ENCODE measurements at regions not wholly inside any gene's neighbourhood (a gene's known extent, or its start where the extent isn't known, plus 50 kb on each side); places are given as distances from the start of the nearest gene placed in this dataset.
"Not testable (repeated sequence)": the region's sequence is repeated elsewhere in the genome, so short reads cannot be mapped to it uniquely, and the experiment has no call there.

DNA sequence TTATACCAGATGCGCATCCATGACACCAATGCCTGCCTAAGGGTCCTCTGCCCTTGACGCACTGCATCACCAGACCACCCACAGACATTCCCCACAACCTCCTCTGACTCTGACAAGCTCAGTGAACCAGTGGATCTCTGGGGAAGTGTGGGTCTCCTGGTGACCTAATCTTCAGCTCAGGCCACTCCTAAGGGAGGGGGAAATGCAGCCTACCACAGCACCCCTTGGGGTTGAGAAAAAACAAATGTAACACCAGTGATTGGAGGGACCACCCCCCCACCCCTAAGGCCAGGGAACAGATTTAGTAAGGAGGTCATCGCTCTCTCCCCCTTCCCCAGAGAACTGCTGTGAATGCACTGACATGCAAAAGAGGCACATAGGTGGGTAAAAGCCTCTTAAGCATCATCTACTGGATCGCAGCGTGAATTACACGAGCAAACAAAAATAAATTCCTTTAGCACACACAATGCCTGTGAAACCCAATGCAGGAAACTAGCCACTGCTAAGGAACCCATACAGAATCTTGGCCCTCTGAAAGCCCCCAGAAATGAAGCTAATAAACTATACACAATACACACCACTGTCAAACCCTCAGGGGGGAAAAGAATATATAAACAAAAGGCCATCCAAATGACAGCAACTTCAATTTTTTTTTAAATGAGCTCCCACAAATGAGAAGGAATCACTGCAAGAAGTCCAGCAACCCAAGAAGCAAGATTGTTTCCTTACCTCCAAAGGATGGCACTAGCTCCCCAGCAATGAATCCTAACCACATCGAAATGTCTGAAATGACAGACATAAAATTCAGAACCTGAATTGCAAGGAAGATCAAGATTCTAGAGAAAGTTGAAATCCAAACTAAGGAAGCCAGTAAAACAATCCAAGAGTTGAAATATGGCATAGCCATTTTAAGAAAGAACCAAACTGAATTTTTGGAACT is 513.7 kb upstream of the PTGER4 start:
- DNase-seq (ENCODE audit: low read depth in 4 of 4, low spot score in 3 of 4) = no peak

DNA sequence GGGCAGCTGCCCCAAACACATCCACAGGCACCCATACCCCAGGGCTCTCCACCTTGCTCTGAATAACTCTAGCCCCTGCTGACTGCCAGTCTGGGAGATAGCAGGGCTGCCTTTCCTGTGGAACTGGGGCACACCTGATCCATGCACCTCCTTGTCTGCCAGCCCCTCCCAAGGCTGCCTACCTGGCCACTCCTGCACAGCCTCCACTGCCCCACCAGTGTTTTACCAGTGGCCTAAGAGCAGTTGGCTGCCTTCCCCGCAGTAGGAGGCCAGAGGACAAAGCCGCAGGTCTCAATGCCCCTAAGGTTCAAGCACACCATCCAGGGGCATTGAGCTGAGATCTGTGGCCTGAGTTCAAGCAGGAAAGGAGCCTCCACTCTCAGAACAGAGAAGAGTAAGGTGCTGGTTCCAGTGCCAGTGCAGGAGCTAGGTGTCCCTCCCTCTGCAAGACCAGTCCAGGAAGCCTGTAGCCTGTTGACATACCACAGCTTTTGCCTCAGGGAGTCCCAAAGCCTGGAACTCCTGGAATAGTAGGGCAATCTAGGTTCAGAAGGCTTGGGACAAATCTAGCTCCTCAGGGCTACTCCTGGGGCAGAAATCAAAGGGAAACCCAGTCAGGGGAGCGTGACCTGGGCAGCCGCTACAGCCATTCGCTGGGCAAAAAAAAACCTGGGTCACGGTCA is 514.5 kb upstream of the PTGER4 start:
- no peak for DNase-seq (ENCODE audit: low read depth in 4 of 4, low spot score in 3 of 4)

DNA sequence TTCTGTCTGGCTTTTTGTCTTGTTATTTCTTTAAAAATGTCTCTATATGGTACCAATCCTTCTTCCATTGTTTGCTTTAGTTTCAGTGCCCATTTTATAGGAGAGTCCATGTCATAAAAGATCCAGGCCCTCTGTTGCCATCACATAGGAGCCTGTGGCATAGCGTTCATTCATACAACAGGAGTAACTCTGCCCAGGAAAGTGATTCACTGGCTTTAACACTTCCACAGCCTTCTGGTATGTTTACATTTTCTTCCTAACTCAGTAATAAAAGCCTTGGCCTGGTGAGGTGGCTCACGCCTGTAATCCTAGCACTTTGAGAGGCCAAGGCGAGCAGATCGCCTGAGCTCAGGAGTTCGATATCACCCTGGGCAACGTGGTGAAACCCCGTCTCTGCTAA is 519.3 kb upstream of the PTGER4 start:
- no peak for DNase-seq (ENCODE audit: low read depth in 4 of 4, low spot score in 3 of 4)

DNA sequence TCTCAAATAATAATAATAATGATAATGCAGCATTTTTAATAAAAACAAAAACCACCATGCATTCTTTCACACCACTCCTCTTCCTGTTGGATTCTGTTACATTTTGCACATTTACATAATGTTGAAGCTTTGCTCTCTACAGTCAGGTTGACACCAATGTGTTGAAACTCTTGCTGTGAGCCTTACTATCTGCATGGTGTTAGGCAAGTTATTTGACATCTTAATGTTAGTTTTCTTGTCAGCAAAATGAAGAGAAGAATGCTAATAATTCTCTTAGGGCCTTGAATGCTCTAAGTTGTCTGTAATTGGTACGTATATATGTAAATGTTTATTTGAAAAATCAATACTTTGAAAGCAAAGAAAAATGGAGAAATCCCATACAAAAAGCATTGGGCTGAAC is 525.5 kb upstream of the PTGER4 start:
- DNase-seq (ENCODE audit: low read depth in 4 of 4, low spot score in 3 of 4) = no peak

DNA sequence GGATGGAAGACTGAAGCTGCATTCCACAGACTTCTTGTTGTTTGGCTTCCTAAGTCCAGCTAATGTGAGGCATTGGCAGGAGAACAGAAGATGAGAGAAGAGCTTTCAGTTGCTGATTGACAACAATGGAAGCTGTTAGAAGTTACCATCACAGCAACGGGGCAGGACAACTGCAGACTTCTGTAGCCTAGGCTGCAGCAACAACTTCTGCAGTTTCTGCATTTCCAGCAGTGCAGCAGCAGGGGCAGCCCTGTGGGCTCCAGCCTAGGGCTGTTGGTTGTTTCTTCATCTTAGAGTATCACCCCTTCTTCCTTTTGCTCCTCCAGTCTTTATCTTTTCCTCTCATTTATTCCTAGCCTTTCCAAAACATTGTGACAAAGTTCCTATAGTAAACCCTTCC is 528.8 kb upstream of the PTGER4 start:
- DNase-seq (ENCODE audit: low read depth in 4 of 4, low spot score in 3 of 4) = no peak

DNA sequence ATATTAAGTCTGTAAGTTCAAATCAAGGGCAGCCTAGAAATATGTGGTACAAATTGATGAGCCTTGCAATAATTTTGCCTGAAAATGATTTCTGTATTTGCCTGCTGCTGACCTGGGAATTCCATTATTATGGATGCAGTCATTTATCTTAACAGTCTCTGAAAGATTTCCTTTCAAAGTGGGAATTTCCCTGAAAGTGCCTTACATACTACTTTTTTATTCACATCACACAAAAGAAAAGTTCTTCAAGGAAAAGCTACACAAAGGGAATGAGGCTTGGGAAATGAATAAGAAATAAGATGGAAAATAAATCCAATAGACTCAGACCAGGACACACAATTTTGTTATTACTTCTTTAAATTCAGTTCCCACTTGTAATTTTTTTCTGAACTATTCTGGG is 537.8 kb upstream of the PTGER4 start:
- DNase-seq (ENCODE audit: low read depth in 4 of 4, low spot score in 3 of 4) = no peak

DNA sequence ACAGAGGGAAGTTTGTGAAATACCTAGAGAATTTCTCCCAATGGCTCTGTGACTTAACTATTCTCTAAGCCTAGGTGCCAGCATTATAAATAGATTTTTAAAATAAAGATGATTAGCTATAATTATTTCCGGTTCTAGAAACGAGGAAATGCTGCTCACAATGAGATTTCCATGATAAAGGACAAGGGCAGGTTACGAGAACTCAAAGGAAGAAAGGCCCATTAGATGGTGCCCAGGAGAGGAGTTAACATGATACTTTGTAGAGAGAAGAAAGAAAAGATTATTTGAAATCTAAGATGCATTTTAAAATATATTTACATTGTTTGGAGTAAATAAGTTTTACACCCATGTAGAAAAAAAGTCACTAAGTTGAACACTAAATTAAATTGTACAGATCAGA is 538.3 kb upstream of the PTGER4 start:
- no peak for DNase-seq (ENCODE audit: low read depth in 4 of 4, low spot score in 3 of 4)

DNA sequence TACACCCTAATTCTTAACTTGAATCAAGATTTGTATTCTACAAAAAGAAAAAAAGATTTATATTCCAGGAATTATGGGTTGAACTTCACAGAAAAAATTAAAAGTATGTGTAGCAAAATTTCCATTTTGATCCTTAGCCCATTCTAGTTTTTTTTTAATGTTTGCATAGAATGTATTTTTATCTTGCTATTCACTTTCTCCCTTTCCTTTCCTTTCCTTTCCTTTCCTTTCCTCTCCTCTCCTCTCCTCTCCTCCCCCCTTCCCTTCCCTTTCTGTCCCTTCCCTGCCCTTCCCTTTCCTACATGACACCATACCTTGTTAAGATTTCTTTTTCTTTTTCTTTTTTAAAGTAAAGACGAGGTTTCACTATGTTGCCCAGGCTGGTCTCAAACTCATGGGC is 542.5 kb upstream of the PTGER4 start:
- no peak for DNase-seq (ENCODE audit: low read depth in 4 of 4, low spot score in 3 of 4)

DNA sequence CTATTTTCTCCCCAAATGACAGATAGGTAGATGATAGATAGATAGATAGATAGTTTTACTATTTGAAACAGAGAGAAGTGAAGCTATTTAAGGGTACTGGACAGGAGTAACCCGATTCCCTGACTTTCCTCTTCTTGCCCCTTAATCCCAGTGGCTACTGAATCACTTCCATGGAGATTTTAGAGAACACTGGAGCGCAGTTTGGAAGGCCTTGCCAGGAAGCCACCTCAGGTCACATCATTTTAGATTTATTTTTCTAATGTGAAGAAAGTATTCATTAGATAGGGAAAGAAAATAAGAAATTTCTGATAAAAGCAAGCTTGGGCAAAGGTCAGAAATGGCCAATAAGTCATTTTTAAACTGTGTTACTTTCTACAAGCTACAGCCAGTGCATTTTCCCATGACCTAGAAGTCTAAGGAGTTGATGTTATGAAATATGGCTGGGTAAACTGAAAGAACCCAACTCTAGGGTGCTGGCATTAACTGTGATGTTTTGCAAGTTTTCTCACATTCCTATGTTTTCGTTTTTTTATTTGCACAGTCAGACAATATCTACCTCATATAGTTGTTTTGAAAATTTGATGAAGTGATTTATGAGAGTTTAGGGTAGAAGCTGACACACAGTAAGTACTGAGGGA is 544.7 kb upstream of the PTGER4 start:
- DNase-seq (ENCODE audit: low read depth in 4 of 4, low spot score in 3 of 4) = no peak

DNA sequence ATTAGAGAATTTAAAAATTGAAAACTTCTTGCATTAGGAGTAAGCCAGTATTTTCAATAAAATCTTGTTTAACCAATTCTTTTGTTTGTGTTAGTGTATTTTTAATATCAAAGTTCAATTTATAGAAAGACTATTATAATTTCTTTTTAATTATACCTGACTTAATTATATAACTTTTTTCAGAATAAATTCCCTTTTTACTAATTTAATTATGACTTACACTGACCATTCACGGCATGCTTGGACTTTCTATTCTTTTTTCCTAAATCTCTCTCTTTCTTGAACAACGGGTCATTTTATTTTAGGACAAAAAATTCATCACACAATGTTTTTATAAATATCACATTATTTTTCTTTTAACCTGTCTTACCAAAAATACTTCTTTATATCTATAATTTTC is 555.3 kb upstream of the PTGER4 start:
- no peak for DNase-seq (ENCODE audit: low read depth in 4 of 4, low spot score in 3 of 4)

DNA sequence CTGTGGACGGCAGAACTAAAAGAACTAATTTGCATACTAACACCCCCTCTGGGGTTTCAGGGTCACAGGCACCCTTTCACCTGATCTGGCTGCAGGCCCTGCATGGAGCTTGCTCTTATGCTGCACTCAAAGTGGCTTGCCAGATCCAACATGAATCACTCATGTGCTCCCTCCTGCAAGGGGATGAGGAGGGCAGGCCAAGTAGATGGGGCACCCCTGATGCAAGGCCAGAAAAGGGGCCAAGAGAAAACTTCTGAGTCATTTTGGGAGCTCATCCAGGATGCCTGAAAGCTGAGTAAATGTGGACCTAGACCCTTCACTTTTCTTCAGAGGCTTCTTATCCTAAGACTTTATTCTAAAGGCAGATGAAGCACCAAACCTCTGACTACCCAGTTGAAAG is 558.5 kb upstream of the PTGER4 start:
- DNase-seq (ENCODE audit: low read depth in 4 of 4, low spot score in 3 of 4) = no peak

DNA sequence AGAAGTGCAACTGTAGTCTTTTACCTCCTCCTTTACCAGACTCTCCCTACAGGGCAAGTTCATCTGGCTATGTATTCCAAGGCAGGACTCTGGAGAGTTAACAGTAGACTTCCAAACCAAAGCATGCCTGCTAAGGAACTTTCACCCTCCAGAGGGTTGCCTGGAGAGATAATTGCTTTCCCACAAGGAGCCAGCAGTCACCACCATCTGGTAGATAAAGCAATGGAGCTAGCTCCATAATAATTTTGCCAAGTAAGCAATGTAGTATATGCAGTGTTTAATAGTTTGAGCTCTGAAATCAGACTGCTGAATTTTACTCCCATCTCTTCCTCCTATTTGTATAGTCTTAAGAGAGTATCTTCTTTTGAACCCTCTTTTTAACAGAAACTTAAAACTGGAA is 566.8 kb upstream of the PTGER4 start:
- no peak for DNase-seq (ENCODE audit: low read depth in 4 of 4, low spot score in 3 of 4)

DNA sequence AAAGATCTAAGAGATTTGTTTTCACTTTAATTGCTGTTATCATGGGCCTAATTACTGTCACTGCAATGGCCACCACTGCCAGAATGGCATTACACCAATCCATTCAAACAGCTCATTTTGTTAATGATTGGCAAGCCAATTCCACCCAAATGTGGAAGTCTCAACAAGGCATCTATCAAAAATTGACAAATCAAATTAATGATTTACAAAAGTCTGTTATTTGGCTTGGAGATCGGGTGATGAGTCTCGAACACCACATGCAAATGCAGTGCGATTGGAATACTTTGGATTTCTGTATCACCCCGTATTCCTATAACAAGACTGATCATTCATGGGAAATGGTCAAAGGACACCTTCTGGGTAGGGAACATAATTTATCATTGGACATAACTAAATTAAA is 568.7 kb upstream of the PTGER4 start:
- not testable (repeated sequence) for DNase-seq (ENCODE audit: low read depth in 4 of 4, low spot score in 3 of 4)

DNA sequence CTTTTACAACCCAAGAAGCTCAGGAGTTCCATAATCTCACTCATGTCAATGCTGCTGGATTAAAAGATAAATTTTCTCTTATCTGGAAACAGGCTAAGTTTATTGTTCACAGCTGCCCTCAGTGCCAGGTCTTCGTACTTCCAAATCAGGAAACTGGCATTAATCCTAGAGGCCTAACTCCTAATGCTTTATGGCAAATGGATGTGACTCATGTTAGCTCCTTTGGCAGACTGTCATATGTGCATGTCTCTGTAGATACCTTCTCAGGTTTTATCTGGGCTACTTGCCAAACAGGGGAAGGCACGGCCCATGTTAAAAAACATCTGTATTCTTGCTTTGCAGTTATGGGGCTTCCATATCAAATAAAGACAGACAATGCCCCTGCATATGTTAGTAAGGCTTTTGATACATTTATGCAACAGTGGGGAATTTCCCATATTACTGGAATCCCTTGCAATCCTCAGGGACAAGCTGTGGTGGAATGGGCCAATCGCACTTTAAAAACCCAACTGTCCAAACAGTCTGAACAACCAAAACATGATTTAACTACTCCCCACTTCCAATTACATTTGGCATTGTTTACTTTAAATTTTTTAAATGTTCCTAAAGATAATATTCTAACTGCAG is 570.8 kb upstream of the PTGER4 start:
- not testable (repeated sequence) for DNase-seq (ENCODE audit: low read depth in 4 of 4, low spot score in 3 of 4)

DNA sequence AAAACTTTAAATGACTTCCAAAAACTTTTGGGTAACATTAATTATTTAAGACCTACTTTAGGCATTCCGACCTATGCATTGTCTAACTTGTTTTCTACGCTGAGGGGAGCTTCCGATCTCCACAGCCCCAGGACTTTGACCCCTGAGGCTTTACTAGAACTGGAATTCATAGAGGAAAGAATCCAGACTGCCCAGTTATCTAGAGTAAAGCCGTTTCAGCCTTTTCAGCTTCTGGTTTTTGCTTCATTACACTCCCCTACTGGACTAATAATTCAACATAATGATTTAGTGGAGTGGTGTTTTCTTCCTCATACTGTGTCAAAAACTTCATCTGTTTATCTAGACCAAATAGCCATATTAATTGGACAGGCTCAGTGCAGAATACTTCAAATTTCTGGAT is 571.9 kb upstream of the PTGER4 start:
- not testable (repeated sequence) for DNase-seq (ENCODE audit: low read depth in 4 of 4, low spot score in 3 of 4)

DNA sequence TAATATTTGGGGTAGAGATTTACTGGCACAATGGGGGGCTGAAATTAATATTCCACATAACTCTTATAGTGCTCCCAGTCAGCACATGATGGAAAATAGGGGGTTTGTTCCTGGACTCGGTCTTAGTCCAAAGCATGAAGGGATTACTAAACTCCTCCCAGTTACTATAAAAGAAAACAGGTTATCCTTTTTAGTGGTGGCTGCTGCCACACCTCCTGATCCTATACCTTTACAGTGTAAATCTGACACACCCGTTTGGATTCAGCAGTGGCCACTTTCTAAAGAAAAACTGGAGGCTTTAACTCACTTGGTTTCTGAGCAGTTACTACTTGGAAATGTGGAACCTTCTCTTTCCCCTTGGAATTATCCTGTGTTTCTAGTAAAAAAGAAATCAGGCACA is 572.9 kb upstream of the PTGER4 start:
- DNase-seq (ENCODE audit: low read depth in 4 of 4, low spot score in 3 of 4) = no peak

DNA sequence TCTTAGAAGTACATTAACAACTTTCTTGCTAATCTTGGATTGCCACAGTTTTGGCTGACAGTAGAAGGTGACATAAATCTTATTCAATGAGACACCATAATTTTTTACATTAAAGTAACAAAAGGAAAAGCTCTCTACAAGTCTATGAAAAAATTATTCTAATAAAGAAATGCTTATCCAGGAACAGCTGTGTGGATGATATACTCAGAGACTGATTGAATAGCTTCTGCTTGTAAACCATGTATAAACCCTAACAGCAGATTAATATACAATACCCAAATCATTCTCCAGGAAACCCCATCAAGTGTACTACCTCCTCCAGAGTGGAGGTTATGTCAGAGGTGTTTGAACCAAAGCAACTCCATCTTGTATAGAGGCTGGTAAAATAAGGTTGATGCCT is 581.4 kb upstream of the PTGER4 start:
- no peak for DNase-seq (ENCODE audit: low read depth in 4 of 4, low spot score in 3 of 4)

DNA sequence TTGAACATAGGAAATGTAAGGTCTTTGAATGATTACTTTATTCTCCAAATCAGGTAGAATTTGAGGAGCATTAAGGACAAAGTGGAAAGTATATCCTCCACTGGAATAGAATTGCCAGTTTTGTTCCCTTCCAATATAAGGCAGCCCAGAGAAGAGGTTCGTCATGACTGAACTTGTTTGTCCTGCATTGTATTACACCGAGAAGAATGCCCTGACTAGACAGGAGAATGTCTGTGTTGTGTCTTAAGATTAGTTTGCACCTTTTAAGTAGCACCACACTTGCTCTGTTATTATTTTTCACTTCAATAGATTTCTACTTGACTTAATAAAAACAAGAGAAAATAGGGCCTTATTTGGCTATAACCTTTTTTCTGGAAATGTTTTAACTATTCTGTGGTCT is 586.2 kb upstream of the PTGER4 start:
- no peak for DNase-seq (ENCODE audit: low read depth in 4 of 4, low spot score in 3 of 4)

DNA sequence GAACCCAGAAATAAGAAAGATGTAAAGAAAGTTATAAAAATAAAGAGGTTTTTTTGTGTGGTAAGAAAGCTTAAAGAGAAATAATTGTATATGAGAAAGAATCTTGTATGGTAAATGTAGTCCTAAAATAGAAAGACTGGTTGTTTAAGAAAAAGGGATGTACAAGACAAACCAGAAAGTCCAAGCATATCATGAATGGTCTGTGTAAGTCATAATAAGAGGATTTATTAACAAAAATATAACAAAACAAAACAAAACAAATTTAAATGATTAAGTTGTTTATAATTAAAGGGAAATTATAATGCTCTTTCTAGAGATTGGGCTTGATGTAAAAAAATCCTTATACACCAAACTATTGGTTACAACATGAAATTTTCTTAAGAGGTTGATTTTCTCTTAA is 590.4 kb upstream of the PTGER4 start:
- no peak for DNase-seq (ENCODE audit: low read depth in 4 of 4, low spot score in 3 of 4)

DNA sequence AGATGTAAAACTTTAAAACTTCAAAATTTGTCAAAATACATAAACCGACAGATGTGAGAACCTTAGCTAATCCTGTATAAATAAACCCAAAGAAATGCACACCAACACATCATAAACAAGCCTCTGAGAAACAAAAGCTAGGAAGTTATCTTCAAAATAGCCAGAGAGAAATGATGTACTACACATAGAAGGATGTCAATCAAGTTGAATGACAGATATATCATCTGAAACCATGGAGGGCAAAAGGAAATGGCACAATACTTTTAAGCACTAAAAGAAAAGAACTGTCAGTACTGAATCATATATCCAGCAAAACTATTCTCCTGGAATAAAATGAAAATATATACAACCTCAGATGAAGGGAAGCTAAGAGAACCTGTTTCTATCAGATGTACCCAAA is 595.1 kb upstream of the PTGER4 start:
- DNase-seq (ENCODE audit: low read depth in 4 of 4, low spot score in 3 of 4) = no peak

DNA sequence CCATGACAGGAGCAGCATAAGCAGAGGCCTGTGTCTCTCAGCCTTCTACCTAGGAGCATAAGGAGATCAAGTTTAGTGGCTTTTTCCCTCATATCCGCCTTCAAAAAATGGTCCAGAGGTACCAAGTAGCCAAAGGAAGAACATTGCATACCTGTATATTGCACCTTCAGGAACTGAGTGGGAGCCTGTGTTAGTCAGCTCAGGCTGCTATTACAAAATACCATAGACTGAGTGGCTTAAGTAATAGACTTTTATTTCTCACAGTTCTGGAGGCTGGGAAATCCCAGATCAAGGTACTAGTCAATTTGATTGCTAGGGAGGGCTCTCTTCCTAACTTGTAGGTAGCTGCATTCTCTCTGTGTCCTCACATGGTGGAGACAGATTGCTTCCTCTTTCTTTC is 597.4 kb upstream of the PTGER4 start:
- DNase-seq (ENCODE audit: low read depth in 4 of 4, low spot score in 3 of 4) = no peak
